ENCODE measurements at regions not wholly inside any gene's neighbourhood (a gene's known extent, or its start where the extent isn't known, plus 50 kb on each side); places are given as distances from the start of the nearest gene placed in this dataset.
A peak's percentile ranks its signal among the peaks of the same experiment; 100 is the strongest.

GRCh38 chr5:148905541-148905940, 79.1 kb downstream of the ADRB2 start:
- no peak for DNase-seq (ENCODE audit: low read depth in 1 of 2, low spot score in 1 of 2)
- no peak for TF ChIP-seq JUND (IDR thresholded peaks at IDR 0.05; ENCODE audit: low read depth)
- in situ Hi-C loops (cut with HindIII; ENCODE audit: low pct_unique_long_range_greater_than_20kb, low sequenced_read_pairs), result no loop called here

- no peak for DNase-seq (ENCODE audit: low read depth in 1 of 2, low spot score in 1 of 2)
- in situ Hi-C loops (cut with HindIII; ENCODE audit: low pct_unique_long_range_greater_than_20kb, low sequenced_read_pairs), result no loop called here
- no peak for TF ChIP-seq JUND (IDR thresholded peaks at IDR 0.05; ENCODE audit: low read depth)
Measured at GRCh38 chr5:148906968-148907367, 80.6 kb downstream of the ADRB2 start.

DNA sequence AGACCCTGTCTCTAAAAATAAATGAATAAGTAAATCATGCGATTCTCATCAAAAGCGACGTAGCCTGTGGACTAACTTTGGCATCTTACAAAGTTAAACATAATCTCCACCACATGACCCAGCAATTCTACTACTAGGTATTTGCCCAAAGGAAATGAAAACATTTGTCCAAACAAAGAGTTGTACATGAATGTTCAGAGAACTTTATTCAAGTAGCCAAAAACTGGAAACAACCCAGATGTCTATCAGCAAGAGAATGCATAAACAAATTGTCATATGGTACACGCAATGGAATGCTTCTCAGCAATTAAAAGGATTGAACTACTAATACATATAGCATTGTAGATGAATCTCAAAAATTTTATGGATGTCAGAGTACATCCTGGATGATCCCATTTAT, 82.6 kb downstream of the ADRB2 start:
- TF ChIP-seq JUND (IDR thresholded peaks at IDR 0.05; ENCODE audit: low read depth), result no peak
- in situ Hi-C loops (cut with HindIII; ENCODE audit: low pct_unique_long_range_greater_than_20kb, low sequenced_read_pairs), result no loop called here
- peak in 1 of 2 experiments; percentile 69 for DNase-seq (ENCODE audit: low read depth in 1 of 2, low spot score in 1 of 2)

- TF ChIP-seq JUND (IDR thresholded peaks at IDR 0.05; ENCODE audit: low read depth), result no peak
- no peak for DNase-seq (ENCODE audit: low read depth in 1 of 2, low spot score in 1 of 2)
- in situ Hi-C loops (cut with HindIII; ENCODE audit: low pct_unique_long_range_greater_than_20kb, low sequenced_read_pairs), result no loop called here
Measured at GRCh38 chr5:148909766-148910165, 83.4 kb downstream of the ADRB2 start.

DNA sequence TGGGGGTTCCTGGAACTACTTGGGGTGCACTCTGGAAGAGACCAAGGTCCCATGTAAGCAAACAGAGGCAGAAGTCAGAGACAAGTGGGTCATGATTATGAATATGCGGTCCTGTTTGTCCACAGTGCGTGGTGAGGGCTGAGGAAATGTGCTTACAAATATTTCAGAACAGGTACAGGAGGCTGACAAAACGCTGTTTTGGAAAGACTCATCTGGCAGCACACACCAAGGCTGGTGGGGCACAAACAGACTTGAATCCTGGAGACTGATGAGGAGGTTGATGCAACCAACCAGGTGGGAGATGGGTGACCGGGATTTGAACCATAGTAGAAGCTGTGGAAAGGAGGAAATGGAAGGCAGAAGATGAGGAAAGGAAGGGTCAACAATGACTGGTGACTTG, 83.8 kb downstream of the ADRB2 start:
- in situ Hi-C loops (cut with HindIII; ENCODE audit: low pct_unique_long_range_greater_than_20kb, low sequenced_read_pairs), result no loop called here
- no peak for DNase-seq (ENCODE audit: low read depth in 1 of 2, low spot score in 1 of 2)
- no peak for TF ChIP-seq JUND (IDR thresholded peaks at IDR 0.05; ENCODE audit: low read depth)

GRCh38 chr5:148910686-148911361, 84.4 kb downstream of the ADRB2 start:
- in situ Hi-C loops (cut with HindIII; ENCODE audit: low pct_unique_long_range_greater_than_20kb, low sequenced_read_pairs), result no loop called here
- no peak for TF ChIP-seq JUND (IDR thresholded peaks at IDR 0.05; ENCODE audit: low read depth)
- no peak for DNase-seq (ENCODE audit: low read depth in 1 of 2, low spot score in 1 of 2)

DNA sequence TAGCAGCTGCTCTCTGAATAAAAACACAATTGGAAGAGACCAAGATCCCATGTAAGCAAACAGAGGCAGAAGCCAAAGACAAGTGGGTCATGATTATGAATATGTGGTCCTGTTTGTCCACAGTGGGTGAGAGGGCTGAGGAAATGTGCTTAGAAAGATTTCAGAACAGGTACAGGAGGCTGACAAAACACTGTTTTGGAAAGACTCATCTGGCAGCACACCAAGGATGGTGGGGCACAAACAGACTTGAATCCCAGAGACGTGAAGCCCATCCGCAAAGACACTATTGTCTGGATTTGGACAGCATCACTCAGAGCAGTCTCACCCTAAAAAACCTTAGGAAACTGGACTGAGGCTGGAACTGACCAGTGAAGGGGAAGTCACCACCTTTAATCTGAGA, 85.0 kb downstream of the ADRB2 start:
- no peak for DNase-seq (ENCODE audit: low read depth in 1 of 2, low spot score in 1 of 2)
- in situ Hi-C loops (cut with HindIII; ENCODE audit: low pct_unique_long_range_greater_than_20kb, low sequenced_read_pairs), result no loop called here
- no peak for TF ChIP-seq JUND (IDR thresholded peaks at IDR 0.05; ENCODE audit: low read depth)

DNA sequence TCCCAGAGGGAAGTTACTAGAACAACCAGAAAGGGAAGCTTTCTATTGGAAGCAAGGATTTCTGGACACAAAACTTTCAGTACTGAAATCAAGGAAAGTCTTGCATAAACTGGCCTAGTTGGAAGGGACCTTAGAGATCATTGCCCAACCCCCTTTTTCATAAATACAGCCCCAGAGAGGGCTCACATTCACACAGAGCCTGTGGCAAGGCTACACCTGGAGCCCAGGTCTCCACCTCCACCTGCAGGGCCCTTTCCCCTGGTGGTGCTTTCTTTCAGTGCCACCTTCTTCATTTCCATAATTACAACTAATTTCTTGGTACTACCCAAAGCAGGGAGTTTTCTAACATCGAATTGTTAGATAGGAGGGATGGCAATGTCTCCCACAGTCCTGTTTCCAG, 85.7 kb downstream of the ADRB2 start:
- no peak for TF ChIP-seq JUND (IDR thresholded peaks at IDR 0.05; ENCODE audit: low read depth)
- no peak for DNase-seq (ENCODE audit: low read depth in 1 of 2, low spot score in 1 of 2)
- in situ Hi-C loops (cut with HindIII; ENCODE audit: low pct_unique_long_range_greater_than_20kb, low sequenced_read_pairs), result no loop called here

DNA sequence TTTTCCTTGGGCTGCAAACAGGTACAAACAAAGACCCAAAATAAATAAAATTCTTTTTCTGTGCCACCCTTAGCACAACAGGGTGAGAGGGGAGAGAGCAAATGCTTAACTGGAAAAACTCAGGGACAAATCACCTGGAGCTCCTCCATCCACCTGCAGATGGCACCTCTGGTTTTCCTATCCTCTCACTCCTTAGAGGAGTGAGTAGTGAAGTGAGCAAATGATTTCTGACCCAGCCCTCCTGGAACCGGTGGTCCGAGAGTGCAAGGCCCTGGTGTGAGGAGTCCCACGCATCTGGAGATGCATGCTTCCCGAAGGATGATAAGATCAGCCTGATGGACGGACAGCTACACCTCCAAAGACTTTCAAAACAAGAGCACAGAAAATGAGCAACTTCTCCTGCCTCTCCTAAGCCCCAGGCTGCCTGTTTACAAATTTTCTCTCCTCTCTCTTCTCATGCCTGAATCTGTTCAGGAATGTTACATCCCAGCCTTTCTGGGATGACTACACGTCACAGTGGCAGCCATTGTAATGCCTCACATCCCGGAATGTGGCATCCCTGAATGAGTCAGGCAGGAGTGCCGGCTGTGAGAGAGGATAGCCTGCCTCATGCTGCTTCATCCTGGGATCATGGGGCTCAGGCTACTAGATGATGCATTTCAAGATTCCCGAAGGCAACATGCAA, 86.4 kb downstream of the ADRB2 start:
- DNase-seq (ENCODE audit: low read depth in 1 of 2, low spot score in 1 of 2), result peak; percentile 60 to 72
- TF ChIP-seq JUND (IDR thresholded peaks at IDR 0.05; ENCODE audit: low read depth), result no peak
- in situ Hi-C loops (cut with HindIII; ENCODE audit: low pct_unique_long_range_greater_than_20kb, low sequenced_read_pairs), result no loop called here

- TF ChIP-seq JUND (IDR thresholded peaks at IDR 0.05; ENCODE audit: low read depth), result no peak
- no peak for DNase-seq (ENCODE audit: low read depth in 1 of 2, low spot score in 1 of 2)
- in situ Hi-C loops (cut with HindIII; ENCODE audit: low pct_unique_long_range_greater_than_20kb, low sequenced_read_pairs), result no loop called here
Measured at GRCh38 chr5:148913493-148913892, 87.1 kb downstream of the ADRB2 start.

DNA sequence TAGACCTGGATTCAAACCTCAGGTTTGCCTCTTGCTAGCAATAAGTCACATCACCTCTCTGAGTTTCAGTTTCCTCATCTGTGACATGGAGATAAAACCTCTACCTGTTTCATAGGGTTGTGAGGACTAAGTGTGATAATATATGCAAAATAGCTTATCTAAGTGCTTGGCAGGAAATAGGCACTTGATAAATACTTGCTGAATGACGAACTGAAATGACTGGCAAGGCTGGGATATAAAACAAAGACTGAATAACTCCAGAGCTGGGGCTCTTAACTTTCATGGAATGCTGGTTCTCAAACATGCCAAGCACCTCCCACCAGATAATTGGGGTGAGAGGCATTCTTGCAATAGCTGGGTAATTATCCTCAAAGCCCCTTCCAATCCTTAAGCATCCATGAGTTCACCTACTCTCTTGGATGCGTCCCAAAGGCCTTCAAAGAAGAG, 87.6 kb downstream of the ADRB2 start:
- in situ Hi-C loops (cut with HindIII; ENCODE audit: low pct_unique_long_range_greater_than_20kb, low sequenced_read_pairs), result no loop called here

GRCh38 chr5:148915224-148915817, 88.9 kb downstream of the ADRB2 start:
- TF ChIP-seq JUND (IDR thresholded peaks at IDR 0.05; ENCODE audit: low read depth), result no peak
- no peak for DNase-seq (ENCODE audit: low read depth in 1 of 2, low spot score in 1 of 2)
- in situ Hi-C loops (cut with HindIII; ENCODE audit: low pct_unique_long_range_greater_than_20kb, low sequenced_read_pairs), result no loop called here

More for the DNA sequence above, 87.6 kb downstream of the ADRB2 start:
- TF ChIP-seq JUND (IDR thresholded peaks at IDR 0.05; ENCODE audit: low read depth), result no peak
- no peak for DNase-seq (ENCODE audit: low read depth in 1 of 2, low spot score in 1 of 2)

GRCh38 chr5:148920646-148921288, 94.4 kb downstream of the ADRB2 start:
- no peak for TF ChIP-seq JUND (IDR thresholded peaks at IDR 0.05; ENCODE audit: low read depth)
- DNase-seq (ENCODE audit: low read depth in 1 of 2, low spot score in 1 of 2), result no peak
- in situ Hi-C loops (cut with HindIII; ENCODE audit: low pct_unique_long_range_greater_than_20kb, low sequenced_read_pairs), result no loop called here

Measured in T47D (cell line).